ENCODE measurements at regions not wholly inside any gene's neighbourhood (a gene's known extent, or its start where the extent isn't known, plus 50 kb on each side); places are given as distances from the start of the nearest gene placed in this dataset.
"Not testable (repeated sequence)": the region's sequence is repeated elsewhere in the genome, so short reads cannot be mapped to it uniquely, and the experiment has no call there.

DNA sequence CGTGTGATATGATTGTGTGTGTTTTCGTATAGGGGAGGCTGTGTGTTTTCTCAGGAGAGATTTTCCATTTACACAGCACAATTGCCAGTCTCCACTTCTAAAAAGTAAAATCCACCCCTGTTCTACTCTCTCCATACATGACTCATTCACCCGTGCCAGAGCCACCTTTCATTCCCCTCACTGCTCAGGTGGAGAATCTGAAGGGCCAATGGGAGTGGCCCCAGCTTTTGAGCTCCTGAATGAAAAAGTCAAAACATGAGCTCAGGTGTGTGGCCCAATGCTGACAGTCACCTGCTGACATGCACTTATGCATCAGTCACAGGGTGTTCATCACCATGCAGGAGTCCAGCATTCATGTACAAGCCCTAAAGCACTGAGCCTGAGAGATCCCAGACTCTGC lies 55.4 kb upstream of the CIDEA start:
- TF ChIP-seq GFI1 (CRISPR knock-in tag; IDR thresholded peaks at IDR 0.05; ENCODE audit: borderline replicate concordance); HMG20A (CRISPR knock-in tag; IDR thresholded peaks at IDR 0.05; ENCODE audit: borderline replicate concordance); PHF8 (CRISPR knock-in tag; IDR thresholded peaks at IDR 0.05); CHD4 (IDR thresholded peaks at IDR 0.05; ENCODE audit: borderline replicate concordance, low read length); ESRRA (CRISPR knock-in tag; IDR thresholded peaks at IDR 0.05; ENCODE audit: low read depth); ZNF367 (CRISPR knock-in tag; IDR thresholded peaks at IDR 0.05; ENCODE audit: borderline replicate concordance); CAMTA2 (CRISPR knock-in tag; IDR thresholded peaks at IDR 0.05; ENCODE audit: borderline replicate concordance): not testable (repeated sequence)
- TF ChIP-seq, protein P1, sequence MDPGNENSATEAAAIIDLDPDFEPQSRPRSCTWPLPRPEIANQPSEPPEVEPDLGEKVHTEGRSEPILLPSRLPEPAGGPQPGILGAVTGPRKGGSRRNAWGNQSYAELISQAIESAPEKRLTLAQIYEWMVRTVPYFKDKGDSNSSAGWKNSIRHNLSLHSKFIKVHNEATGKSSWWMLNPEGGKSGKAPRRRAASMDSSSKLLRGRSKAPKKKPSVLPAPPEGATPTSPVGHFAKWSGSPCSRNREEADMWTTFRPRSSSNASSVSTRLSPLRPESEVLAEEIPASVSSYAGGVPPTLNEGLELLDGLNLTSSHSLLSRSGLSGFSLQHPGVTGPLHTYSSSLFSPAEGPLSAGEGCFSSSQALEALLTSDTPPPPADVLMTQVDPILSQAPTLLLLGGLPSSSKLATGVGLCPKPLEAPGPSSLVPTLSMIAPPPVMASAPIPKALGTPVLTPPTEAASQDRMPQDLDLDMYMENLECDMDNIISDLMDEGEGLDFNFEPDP (CRISPR knock-in tag; conservative IDR thresholded peaks at IDR 0.05): not testable (repeated sequence)
- TF ChIP-seq, protein P2, sequence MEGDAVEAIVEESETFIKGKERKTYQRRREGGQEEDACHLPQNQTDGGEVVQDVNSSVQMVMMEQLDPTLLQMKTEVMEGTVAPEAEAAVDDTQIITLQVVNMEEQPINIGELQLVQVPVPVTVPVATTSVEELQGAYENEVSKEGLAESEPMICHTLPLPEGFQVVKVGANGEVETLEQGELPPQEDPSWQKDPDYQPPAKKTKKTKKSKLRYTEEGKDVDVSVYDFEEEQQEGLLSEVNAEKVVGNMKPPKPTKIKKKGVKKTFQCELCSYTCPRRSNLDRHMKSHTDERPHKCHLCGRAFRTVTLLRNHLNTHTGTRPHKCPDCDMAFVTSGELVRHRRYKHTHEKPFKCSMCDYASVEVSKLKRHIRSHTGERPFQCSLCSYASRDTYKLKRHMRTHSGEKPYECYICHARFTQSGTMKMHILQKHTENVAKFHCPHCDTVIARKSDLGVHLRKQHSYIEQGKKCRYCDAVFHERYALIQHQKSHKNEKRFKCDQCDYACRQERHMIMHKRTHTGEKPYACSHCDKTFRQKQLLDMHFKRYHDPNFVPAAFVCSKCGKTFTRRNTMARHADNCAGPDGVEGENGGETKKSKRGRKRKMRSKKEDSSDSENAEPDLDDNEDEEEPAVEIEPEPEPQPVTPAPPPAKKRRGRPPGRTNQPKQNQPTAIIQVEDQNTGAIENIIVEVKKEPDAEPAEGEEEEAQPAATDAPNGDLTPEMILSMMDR (CRISPR knock-in tag; IDR thresholded peaks at IDR 0.05): not testable (repeated sequence)
